Peyer's patch (tissue), 4 donors: ENCODE measurements at regions not wholly inside any gene's neighbourhood (a gene's known extent, or its start where the extent isn't known, plus 50 kb on each side); places are given as distances from the start of the nearest gene placed in this dataset.
"Not testable (repeated sequence)": the region's sequence is repeated elsewhere in the genome, so short reads cannot be mapped to it uniquely, and the experiment has no call there.

ENCODE experiments used
- DNase-seq, 3 donors: peaks; one replicate each; pipeline ENCODE4 v3.0.0-alpha.2; 2017 to 2019
- H3K27ac ChIP-seq, 4 donors: fragments of 200-600 bp; sonication (generic); one replicate each; pipeline ENCODE4 v1.5.1; 2016 to 2019
- H3K27me3 ChIP-seq, 2 donors: fragments of 200-600 bp; sonication (generic); one replicate each; pipeline ENCODE4 v1.5.1; 2019
- H3K36me3 ChIP-seq, 3 donors: fragments of 200-600 bp; sonication (generic); one replicate each; pipeline ENCODE4 v1.5.1; 2016 to 2019
- H3K4me1 ChIP-seq, 4 donors: fragments of 200-600 bp; sonication (generic); one replicate each; pipeline ENCODE4 v1.5.1; 2016 to 2019
- H3K4me3 ChIP-seq, 4 donors: fragments of 200-600 bp; sonication (generic); 1 replicate in 3 of 4; 2 replicates in 1 of 4; pipeline ENCODE4 v1.5.1; 2016 to 2019; ENCODE audit warnings: mild to moderate bottlenecking in 1 of 4
- H3K9me3 ChIP-seq, 4 donors: fragments of 200-600 bp; sonication (generic); one replicate each; pipeline ENCODE4 v1.5.1; 2016 to 2019; ENCODE audit warnings: mild to moderate bottlenecking in 1 of 4
- POLR2A ChIP-seq, 2 donors: fragments of 450-650 bp; IDR thresholded peaks; one replicate each; pipeline ENCODE4 v1.5.1; 2017; ENCODE audit warnings: antibody characterized with exemption in 2 of 2, mild to moderate bottlenecking in 2 of 2, moderate library complexity in 2 of 2
- TF ChIP-seq, protein P1 (sequence below), 6 experiments: fragments of 450-650 bp in 4 of 6; fragments of 200-600 bp in 2 of 6; sonication (generic) in 1 of 6; IDR thresholded peaks; one replicate each; pipeline ENCODE4 v1.5.1; 2017 to 2019; ENCODE audit warnings: antibody characterized with exemption in 6 of 6, mild to moderate bottlenecking in 3 of 6, moderate library complexity in 1 of 6

DNA sequence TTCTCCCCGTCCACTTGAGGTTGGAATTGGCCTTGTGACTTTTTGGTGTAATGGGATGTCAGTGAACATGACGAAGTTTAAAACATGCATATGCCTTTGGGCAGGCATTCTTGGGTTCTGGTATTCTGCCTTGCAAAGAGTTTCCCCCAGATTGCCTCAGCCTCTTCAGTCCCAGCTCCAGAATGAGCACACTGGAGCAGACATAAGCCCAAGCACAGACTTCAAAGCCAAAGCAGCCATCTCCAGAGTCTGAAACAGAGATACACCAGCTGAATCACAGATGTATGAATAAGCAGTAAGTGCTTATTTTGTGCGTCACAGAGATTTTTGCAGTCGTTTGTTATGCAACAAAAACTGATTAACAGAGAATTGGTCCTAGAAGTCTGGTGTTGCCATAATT, 546.0 kb downstream of the FRK start:
- Histone ChIP-seq H3K4me1 (no peaks in the 10 kb centered on the region), H3K27ac (no peak overlapping the region), H3K27me3 (no peaks in the 10 kb centered on the region), H3K4me3 (no peak overlapping the region), H3K36me3 (no peaks in the 10 kb centered on the region), H3K9me3 (no peaks in the 10 kb centered on the region)
- TF ChIP-seq POLR2A (IDR thresholded peaks at IDR 0.05), result no peak
- TF ChIP-seq, protein P1, sequence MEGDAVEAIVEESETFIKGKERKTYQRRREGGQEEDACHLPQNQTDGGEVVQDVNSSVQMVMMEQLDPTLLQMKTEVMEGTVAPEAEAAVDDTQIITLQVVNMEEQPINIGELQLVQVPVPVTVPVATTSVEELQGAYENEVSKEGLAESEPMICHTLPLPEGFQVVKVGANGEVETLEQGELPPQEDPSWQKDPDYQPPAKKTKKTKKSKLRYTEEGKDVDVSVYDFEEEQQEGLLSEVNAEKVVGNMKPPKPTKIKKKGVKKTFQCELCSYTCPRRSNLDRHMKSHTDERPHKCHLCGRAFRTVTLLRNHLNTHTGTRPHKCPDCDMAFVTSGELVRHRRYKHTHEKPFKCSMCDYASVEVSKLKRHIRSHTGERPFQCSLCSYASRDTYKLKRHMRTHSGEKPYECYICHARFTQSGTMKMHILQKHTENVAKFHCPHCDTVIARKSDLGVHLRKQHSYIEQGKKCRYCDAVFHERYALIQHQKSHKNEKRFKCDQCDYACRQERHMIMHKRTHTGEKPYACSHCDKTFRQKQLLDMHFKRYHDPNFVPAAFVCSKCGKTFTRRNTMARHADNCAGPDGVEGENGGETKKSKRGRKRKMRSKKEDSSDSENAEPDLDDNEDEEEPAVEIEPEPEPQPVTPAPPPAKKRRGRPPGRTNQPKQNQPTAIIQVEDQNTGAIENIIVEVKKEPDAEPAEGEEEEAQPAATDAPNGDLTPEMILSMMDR (IDR thresholded peaks at IDR 0.05), result no peak
- no peak for DNase-seq

DNA sequence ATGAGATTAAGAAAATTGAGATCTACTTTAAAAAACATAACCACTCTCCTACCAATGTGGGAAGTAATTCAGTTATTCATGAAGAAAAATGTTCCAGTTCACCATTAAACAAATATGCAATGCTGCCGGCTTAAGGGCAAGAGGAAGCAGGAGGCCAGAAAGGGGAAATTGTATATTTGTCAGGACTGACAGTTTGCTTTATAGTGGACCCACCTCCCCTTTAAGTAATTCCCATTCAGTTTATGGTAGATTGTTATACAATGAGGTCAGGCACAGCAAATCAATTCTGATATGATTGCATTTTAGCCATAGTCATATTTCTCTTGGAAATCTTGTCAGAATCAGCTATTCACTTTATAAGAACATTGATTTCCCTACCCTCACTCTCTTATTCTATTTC, 547.8 kb downstream of the FRK start:
- Histone ChIP-seq H3K4me3 (no peak overlapping the region), H3K4me1 (no peaks in the 10 kb centered on the region), H3K27me3 (no peaks in the 10 kb centered on the region), H3K36me3 (no peaks in the 10 kb centered on the region), H3K9me3 (no peaks in the 10 kb centered on the region), H3K27ac (no peak overlapping the region)
- TF ChIP-seq POLR2A (IDR thresholded peaks at IDR 0.05), result no peak
- TF ChIP-seq, protein P1 (IDR thresholded peaks at IDR 0.05), result no peak
- no peak for DNase-seq

DNA sequence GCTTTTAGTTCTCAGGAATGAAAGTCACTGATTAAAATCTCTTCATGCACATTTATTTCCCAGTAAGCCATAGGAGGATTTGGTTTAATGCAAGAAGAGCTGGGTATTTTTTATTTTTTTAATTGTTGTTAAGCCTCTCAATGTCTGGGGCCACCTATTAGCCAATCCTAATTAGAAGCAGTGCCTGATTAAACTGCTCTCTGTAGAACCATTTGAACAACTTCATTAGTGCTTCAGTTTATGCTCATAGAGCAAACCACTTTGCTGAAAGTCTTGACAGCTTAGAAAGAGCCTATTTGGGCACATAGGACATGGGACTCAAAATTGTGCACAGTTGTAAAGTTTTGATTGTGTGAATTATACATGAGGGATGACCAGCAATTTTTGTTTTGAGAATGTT, 548.9 kb downstream of the FRK start:
- no peak overlapping the region for H3K4me3 ChIP-seq
- no peak for DNase-seq
- no peaks in the 10 kb centered on the region for H3K4me1 ChIP-seq
- H3K27ac ChIP-seq, result no peak overlapping the region
- no peaks in the 10 kb centered on the region for H3K9me3 ChIP-seq
- no peaks in the 10 kb centered on the region for H3K27me3 ChIP-seq
- TF ChIP-seq, protein P1 (IDR thresholded peaks at IDR 0.05), result no peak
- TF ChIP-seq POLR2A (IDR thresholded peaks at IDR 0.05), result no peak
- no peaks in the 10 kb centered on the region for H3K36me3 ChIP-seq

DNA sequence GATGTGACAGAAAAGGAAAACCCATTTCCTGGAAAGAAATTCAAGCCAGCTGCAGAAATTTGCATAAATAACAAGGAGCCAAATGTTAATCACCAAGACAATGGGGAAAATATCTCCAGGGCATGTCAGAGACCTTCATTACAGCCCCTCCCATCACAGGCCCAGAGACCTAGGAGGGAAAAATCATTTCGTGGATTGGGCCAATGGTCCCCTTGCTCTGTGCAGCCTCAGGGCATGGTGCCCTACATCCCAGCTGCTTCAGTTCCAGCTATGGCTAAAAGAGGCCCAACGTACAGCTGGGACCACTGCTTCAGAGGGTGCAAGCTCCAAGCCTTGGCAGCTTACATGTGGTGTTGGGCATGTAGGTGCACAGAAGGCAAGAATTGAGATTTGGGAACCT, 558.3 kb downstream of the FRK start:
- not testable (repeated sequence) for H3K4me3 ChIP-seq

DNA sequence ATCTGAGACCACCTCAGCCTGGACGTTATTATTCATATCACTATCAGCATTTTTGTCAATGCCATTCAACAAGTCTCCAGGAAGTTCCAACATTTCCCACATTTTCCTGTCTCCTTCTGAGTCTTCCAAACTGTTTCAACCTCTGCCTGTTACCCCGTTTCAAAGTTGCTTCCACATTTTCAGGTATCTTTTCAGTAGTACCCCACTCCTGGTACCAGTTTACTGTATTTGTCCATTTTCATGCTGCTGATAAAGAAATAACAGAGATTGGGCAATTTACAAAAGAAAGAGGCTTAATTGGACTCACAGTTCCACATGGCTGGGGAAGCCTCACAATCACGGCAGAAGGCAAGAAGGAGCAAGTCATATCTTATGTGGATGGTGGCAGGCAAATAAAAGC, 565.5 kb downstream of the FRK start:
- Histone ChIP-seq H3K4me3 (no peak overlapping the region), H3K27me3 (no peaks in the 10 kb centered on the region), H3K4me1 (no peaks in the 10 kb centered on the region), H3K9me3 (no peaks in the 10 kb centered on the region), H3K27ac (no peak overlapping the region), H3K36me3 (no peaks in the 10 kb centered on the region)
- no peak for TF ChIP-seq POLR2A (IDR thresholded peaks at IDR 0.05)
- TF ChIP-seq, protein P1 (IDR thresholded peaks at IDR 0.05), result no peak
- no peak for DNase-seq

More for the DNA sequence above, 558.3 kb downstream of the FRK start:
- DNase-seq, H3K4me1 ChIP-seq, H3K36me3 ChIP-seq, H3K9me3 ChIP-seq, H3K27ac ChIP-seq, H3K27me3 ChIP-seq: not testable (repeated sequence)

DNA sequence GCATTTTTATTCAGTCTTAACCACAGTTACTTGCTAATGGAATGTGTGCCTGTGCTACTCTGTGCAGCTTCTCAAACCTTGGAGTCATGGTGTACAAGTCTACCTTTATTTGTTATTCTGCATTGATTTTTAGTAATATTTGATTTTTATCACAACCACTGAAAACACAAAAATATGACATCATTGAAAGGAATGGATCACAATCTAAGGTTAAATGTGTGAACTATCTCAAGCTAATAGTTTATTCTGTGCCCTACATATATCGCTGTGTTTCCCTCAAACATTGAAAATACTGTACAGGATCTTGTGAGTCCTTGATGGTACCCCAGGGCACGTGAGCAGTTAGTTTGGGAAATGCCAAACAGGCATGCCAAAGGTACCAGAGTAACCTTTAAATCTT, 573.4 kb downstream of the FRK start:
- TF ChIP-seq, protein P1 (IDR thresholded peaks at IDR 0.05), result no peak
- no peak for TF ChIP-seq POLR2A (IDR thresholded peaks at IDR 0.05)
- no peaks in the 10 kb centered on the region for H3K4me1 ChIP-seq
- no peak overlapping the region for H3K4me3 ChIP-seq
- no peaks in the 10 kb centered on the region for H3K9me3 ChIP-seq
- no peaks in the 10 kb centered on the region for H3K36me3 ChIP-seq
- H3K27me3 ChIP-seq, result no peaks in the 10 kb centered on the region
- no peak overlapping the region for H3K27ac ChIP-seq
- DNase-seq, result no peak
